DMS53 (cell line): ENCODE measurements at regions not wholly inside any gene's neighbourhood (a gene's known extent, or its start where the extent isn't known, plus 50 kb on each side); places are given as distances from the start of the nearest gene placed in this dataset.
"Not testable (repeated sequence)": the region's sequence is repeated elsewhere in the genome, so short reads cannot be mapped to it uniquely, and the experiment has no call there.

Experiments used
- DNase-seq: peaks from one replicate; lab custom pipeline; 2025; lab: John Stamatoyannopoulos, UW

GRCh38 chr5:24264547-24264946 lies 380.2 kb downstream of the CDH10 start:
- DNase-seq, result no peak

- no peak for DNase-seq
Observed at GRCh38 chr5:24265306-24265705, 379.5 kb downstream of the CDH10 start.

DNA sequence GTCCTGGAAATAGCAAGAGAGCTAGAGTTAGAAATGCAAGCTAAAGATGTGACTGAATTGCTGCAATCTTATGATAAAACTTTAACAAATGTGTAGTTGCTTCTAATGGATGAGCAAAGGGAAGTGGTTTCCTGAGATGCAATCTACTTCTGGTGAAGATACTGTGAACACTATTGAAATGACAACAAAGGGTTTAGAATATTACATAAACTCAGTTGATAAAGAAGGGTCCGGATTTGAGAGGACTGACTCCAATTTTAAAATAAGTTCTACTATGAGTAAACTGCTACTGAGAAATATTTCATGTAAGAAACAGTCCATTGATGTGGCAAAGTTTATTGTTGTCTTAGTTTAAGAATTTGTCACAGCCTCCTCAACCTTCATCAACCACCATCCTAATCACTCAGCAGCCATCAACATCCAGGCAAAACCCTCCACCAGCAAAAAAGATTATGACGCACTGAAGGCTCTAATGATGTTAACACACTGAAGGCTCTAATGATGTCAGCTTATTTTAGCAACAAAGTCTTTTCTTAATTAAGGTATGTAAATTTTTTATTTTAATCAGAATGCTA lies 376.2 kb downstream of the CDH10 start:
- no peak for DNase-seq

GRCh38 chr5:24271702-24272118 lies 373.1 kb downstream of the CDH10 start:
- DNase-seq, result not testable (repeated sequence)

DNA sequence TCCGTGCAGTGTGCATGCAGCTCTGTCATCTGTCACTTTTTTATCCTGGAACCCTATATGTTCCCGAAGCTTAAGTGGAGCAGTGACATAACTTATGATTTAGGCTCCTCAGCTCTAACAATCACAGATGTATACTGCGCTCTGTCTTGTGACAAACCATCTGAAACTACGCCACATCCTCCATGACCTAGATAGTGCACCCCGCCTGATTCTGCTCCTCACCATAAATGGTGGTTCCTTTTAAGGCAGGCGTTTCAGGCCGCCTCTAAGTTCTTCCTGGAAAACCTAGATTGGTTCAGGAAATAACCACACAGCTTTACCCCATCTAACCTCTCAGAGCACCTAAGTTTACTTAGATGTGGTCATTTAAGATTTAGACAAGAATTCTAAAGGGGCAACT lies 372.0 kb downstream of the CDH10 start:
- DNase-seq, result no peak

DNA sequence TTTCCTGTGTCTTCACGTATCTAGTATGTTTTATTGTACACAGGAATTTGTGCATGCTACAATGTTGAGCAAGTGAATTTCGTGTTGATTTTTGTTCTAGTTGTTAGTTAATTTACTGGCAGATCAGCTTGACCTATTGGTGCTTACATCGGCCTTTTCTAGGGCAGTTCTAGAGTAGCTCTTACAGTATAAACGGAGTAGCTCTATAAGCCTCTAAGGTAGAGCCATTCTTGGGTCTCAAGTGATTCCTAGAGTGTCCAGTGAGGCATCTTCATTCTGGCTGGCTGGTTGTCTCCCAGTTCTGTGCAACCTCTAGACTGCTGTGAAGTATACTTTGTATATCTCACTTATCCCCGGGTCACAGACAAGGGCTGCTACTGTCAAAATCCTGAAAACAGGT lies 364.6 kb downstream of the CDH10 start:
- DNase-seq, result no peak

DNA sequence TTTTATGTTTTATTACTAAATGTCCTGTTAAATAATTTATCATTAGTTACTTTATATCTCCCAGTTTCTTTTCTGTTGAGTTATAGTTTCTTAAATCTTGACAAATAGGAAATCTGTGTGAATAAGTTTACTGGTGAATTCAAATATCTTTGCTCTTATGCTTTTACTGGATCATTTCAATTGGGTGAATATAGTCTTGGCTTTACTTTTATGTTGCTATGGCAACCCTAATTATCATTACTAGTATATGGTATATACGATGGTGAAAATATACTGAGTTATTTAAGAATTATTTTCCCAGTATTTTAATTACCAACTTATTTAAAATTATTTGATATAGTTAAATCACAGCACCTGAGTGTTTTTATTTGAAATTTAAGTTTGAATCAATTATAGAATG lies 363.0 kb downstream of the CDH10 start:
- no peak for DNase-seq

DNA sequence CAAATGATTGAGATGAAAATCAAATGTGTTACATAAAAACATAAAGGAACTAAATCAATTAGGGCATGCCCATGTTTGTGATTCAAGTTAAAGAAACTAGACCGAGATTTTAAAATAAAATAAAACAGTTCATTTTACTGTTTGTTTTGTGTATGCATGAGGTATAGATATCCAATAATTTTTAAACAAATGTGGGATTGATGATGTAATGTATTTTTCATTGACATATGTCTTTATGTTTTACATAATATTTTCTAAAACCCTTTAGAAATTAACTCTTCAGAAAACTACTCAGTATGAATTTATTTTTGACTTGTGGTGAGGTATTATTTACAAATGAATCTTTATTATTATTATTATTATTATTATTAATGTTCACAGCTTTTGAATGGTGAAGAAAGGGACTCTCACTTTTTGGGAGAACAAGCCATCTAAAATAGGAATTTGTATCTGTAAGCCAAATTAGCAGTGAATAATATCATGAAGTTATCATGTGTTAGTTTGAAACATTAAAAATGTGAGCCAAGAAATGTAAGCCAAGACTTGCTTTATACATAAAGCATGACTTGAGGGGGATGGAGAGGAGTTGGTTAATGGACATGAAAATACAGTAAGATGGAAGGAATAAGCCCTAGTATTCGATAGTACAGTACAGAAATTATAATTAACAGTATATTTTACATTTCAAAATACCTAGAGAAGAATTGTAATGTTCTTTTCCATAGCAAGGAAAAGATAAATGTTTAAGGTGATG lies 355.0 kb downstream of the CDH10 start:
- DNase-seq, result no peak

DNA sequence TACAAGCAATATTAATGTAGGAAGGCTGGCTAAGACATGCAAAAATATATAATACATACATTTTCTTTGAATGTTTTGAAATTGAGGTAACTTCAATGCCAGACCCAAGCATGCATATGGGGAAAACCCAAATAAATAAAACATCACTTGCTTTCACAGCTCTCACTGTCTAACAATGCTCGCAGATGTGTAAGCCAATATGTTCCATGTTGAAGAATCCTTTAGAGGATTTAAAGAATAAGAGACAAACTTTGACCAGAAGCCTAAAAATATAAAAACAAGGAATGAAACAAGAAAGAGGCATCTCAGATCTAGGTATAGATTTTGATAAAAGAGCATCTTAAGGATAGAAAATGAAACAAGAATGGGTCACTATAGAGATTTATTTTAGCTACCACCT lies 354.2 kb downstream of the CDH10 start:
- no peak for DNase-seq

GRCh38 chr5:24291916-24292315 lies 352.9 kb downstream of the CDH10 start:
- DNase-seq, result no peak

GRCh38 chr5:24294333-24294732 lies 350.4 kb downstream of the CDH10 start:
- DNase-seq, result no peak

- DNase-seq, result no peak
Observed at GRCh38 chr5:24314106-24314505, 330.7 kb downstream of the CDH10 start.

- peak; percentile 11 for DNase-seq
Observed at GRCh38 chr5:24320643-24321042, 324.1 kb downstream of the CDH10 start.

GRCh38 chr5:24325306-24325832 lies 319.4 kb downstream of the CDH10 start:
- no peak for DNase-seq

GRCh38 chr5:24331531-24331930 lies 313.2 kb downstream of the CDH10 start:
- no peak for DNase-seq

GRCh38 chr5:24347158-24347557 lies 297.6 kb downstream of the CDH10 start:
- DNase-seq, result peak; percentile 79

DNA sequence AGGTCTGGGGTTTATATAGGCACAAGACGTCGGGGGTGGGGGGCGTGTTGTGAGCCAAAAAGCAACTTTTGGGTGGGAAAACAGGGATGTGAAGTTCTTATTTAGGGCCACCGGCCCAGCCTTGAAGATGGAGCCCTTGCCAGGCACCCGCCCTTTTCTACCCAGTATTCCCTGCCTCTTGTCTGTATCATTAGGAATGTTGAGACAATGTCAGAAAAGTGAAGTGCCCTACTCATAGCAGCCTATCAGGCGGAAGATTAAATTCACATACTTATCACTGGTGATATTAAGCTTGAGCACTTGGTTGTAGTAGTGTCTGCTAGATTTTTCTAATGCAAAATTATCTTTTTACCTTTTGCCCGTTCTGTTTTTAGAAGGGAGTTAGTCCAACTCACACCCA lies 293.5 kb downstream of the CDH10 start:
- no peak for DNase-seq

DNA sequence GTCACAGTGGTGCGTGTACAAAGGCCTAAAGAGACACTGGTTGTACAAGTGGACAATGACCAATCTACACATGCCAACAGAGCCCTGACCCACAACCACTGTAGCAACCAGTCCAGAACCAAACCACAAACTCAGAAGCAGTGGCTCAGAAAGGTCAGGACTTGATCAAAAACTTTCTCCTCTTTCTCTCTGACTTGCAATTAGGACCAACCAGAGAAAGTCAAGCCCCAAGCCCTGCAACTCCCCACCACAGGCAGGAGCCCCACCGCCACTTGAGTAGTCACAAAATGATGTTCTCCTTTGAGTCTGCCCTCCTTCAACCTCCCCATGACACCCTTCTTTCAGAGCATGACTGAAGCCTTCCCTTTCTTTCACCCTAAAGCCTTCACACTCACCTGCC lies 291.8 kb downstream of the CDH10 start:
- no peak for DNase-seq

DNA sequence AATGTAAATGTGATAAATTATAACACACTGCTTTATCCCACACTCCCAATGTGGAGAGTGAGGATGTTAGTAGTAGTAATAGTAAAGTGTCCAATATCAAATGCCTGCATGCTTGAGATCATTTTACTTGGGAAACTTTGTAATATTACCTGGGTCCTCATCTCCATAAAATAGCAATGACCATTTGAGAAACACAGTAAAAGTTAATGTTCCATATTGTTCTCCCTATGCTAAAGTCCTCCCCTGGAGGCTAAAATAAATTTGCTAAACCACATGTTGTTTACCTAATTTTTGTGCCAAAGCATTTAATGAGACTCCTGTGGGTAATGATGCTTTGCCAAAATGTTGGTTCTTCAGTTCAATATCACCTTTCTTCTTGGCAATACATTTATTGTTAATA lies 291.2 kb downstream of the CDH10 start:
- DNase-seq, result no peak

GRCh38 chr5:24363789-24364481 lies 280.8 kb downstream of the CDH10 start:
- DNase-seq, result peak; percentile 82

DNA sequence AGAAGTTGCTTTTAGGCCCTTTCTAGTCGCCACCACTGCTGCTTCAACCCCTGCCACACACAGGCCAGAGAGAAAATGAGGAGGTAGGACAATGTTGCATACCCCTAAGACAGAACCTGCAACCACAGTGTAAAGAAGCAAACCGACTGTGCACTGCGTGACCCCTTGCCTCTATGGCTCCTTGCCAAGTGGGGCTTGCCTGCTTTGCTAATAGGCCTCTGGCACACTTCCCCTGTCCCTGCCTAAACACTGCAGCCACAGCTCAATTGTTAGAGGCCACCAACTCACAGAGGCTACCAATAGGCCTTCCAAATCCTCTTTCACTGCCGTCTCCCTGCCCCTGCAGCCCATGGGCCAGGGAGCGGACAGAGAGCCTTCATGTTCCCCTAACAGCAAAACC lies 280.1 kb downstream of the CDH10 start:
- DNase-seq, result no peak

DNA sequence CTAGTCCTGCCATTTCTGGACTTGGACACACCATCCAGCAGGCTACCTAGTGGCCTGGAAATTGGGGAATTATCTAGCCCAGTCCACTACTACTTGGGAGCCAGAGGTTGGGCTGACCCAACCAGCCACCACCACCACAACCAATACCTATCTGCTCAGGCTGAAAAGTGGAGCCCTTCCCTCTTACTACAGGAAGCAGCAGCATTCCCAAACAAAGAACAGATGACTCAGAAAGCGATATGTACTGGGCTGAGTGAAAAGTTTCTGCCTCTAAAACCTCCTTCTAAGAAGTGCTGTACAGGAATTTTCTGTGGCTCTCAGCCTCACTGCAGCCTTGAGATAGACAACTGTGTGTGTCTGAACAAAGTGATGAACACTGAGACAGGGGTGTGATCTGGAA lies 279.4 kb downstream of the CDH10 start:
- DNase-seq, result peak; percentile 30

DNA sequence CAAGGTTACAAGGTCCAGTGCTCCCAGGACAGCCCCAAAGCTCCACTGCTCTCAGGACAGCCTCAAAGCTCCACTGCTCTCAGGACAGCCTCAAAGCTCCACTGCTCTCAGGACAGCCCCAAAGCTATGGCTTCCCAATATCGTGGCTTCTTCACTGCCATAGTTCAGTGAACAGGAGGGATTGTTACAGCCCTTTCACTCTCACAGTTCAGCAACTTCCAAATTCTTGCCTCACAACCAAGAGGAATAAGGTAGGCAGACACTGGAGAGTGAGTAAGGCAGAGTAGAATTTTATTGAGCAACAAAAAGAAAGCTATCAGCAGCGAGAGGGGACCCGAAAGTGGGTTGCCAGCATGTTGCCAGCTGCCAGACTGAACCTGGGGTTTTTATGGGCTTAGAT lies 277.6 kb downstream of the CDH10 start:
- DNase-seq, result no peak
